Middle frontal gyrus (tissue), 1 donor: ENCODE measurements at regions not wholly inside any gene's neighbourhood (a gene's known extent, or its start where the extent isn't known, plus 50 kb on each side); places are given as distances from the start of the nearest gene placed in this dataset.
"Not testable (repeated sequence)": the region's sequence is repeated elsewhere in the genome, so short reads cannot be mapped to it uniquely, and the experiment has no call there.

ENCODE experiments used
- DNase-seq: peaks from one replicate; pipeline ENCODE4 v3.0.0-alpha.2; 2015; ENCODE audit warnings: low spot score; ENCODE audit errors: extremely low spot score

- DNase-seq, result no peak
Measured at GRCh38 chr3:20563985-20564384, 378.0 kb upstream of the SGO1 start.

GRCh38 chr3:20563251-20563650 lies 377.2 kb upstream of the SGO1 start:
- no peak for DNase-seq

- DNase-seq, result no peak
Measured at GRCh38 chr3:20561166-20561565, 375.2 kb upstream of the SGO1 start.

- DNase-seq, result not testable (repeated sequence)
Measured at GRCh38 chr3:20560446-20560845, 374.4 kb upstream of the SGO1 start.

GRCh38 chr3:20558161-20558560 lies 372.2 kb upstream of the SGO1 start:
- no peak for DNase-seq

- no peak for DNase-seq
Measured at GRCh38 chr3:20556661-20557060, 370.7 kb upstream of the SGO1 start.

- no peak for DNase-seq
Measured at GRCh38 chr3:20552605-20553275, 366.7 kb upstream of the SGO1 start.

- DNase-seq, result not testable (repeated sequence)
Measured at GRCh38 chr3:20547361-20548269, 361.6 kb upstream of the SGO1 start.

- DNase-seq, result no peak
Measured at GRCh38 chr3:20546636-20547035, 360.6 kb upstream of the SGO1 start.

- no peak for DNase-seq
Measured at GRCh38 chr3:20543535-20544226, 357.7 kb upstream of the SGO1 start.

- no peak for DNase-seq
Measured at GRCh38 chr3:20540066-20540465, 354.1 kb upstream of the SGO1 start.

- DNase-seq, result no peak
Measured at GRCh38 chr3:20539666-20540065, 353.7 kb upstream of the SGO1 start.

- no peak for DNase-seq
Measured at GRCh38 chr3:20537234-20537633, 351.2 kb upstream of the SGO1 start.

GRCh38 chr3:20529911-20530310 lies 343.9 kb upstream of the SGO1 start:
- no peak for DNase-seq

GRCh38 chr3:20528180-20528770 lies 342.3 kb upstream of the SGO1 start:
- no peak for DNase-seq

- no peak for DNase-seq
Measured at GRCh38 chr3:20527368-20527767, 341.4 kb upstream of the SGO1 start.

- no peak for DNase-seq
Measured at GRCh38 chr3:20524328-20524727, 338.3 kb upstream of the SGO1 start.

- DNase-seq, result no peak
Measured at GRCh38 chr3:20523293-20523692, 337.3 kb upstream of the SGO1 start.

- not testable (repeated sequence) for DNase-seq
Measured at GRCh38 chr3:20517316-20517715, 331.3 kb upstream of the SGO1 start.

GRCh38 chr3:20516311-20516710 lies 330.3 kb upstream of the SGO1 start:
- no peak for DNase-seq

- DNase-seq, result no peak
Measured at GRCh38 chr3:20515834-20516233, 329.8 kb upstream of the SGO1 start.
